ENCODE measurements at regions not wholly inside any gene's neighbourhood (a gene's known extent, or its start where the extent isn't known, plus 50 kb on each side); places are given as distances from the start of the nearest gene placed in this dataset.

DNA sequence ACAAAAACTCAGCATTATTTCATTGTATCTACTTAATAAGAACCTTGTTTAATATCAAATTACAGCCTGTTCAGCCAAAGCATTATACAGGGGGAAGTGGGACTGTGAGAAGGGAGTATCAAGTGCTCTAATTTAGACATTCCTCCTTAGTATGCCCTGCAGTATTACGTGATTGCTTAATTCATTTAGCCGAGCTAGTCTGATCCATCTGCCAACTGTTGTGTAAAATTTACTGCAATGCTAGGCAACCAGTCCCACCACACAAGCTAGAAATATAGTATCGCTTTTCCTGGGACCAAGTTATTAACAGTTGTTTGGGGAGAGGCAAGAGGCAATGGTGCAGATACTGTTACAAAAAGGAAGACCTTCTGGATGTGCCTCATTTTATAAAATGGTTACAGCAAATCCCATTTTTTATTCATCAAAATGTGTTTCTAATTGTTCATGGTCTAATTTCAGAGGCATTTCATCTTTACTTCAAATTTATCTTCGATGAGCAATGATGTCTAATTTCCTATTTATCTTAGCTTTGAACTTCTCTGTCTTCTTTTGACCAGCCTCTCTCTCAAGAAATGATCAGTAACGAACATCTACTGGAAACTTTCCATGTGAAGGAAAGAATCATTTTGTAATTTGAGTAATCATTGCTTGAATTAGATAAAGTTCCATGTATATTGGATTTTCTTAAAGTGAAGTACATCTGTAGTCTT is 283.3 kb downstream of the DUSP10 start:
- TF ChIP-seq, protein P1, sequence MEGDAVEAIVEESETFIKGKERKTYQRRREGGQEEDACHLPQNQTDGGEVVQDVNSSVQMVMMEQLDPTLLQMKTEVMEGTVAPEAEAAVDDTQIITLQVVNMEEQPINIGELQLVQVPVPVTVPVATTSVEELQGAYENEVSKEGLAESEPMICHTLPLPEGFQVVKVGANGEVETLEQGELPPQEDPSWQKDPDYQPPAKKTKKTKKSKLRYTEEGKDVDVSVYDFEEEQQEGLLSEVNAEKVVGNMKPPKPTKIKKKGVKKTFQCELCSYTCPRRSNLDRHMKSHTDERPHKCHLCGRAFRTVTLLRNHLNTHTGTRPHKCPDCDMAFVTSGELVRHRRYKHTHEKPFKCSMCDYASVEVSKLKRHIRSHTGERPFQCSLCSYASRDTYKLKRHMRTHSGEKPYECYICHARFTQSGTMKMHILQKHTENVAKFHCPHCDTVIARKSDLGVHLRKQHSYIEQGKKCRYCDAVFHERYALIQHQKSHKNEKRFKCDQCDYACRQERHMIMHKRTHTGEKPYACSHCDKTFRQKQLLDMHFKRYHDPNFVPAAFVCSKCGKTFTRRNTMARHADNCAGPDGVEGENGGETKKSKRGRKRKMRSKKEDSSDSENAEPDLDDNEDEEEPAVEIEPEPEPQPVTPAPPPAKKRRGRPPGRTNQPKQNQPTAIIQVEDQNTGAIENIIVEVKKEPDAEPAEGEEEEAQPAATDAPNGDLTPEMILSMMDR (IDR thresholded peaks at IDR 0.05): no peak
- TF ChIP-seq POLR2A (IDR thresholded peaks at IDR 0.05): no peak

Measured in body of pancreas (tissue), 4 donors.